Mesothelial cell of epicardium (in vitro differentiated cells): ENCODE measurements at regions not wholly inside any gene's neighbourhood (a gene's known extent, or its start where the extent isn't known, plus 50 kb on each side); places are given as distances from the start of the nearest gene placed in this dataset.

ENCODE experiments used
- DNase-seq, 2 experiments: peaks; one replicate each; pipeline ENCODE4 v3.0.0; 2021; ENCODE audit warnings: low spot score in 2 of 2; ENCODE audit not compliant: unreplicated experiment in 2 of 2
- H3K27ac Mint-ChIP-seq: 2 replicates; pipeline ENCODE4 v1.8.0; 2021; ENCODE audit warnings: mixed read lengths
- H3K27me3 Mint-ChIP-seq: 2 replicates; pipeline ENCODE4 v1.8.0; 2021; ENCODE audit warnings: low read depth, mixed read lengths
- H3K36me3 Mint-ChIP-seq: 2 replicates; pipeline ENCODE4 v1.8.0; 2021; ENCODE audit warnings: mixed read lengths
- H3K4me1 Mint-ChIP-seq: 2 replicates; pipeline ENCODE4 v1.8.0; 2021; ENCODE audit warnings: mixed read lengths
- H3K4me3 Mint-ChIP-seq: 2 replicates; pipeline ENCODE4 v1.8.0; 2021; ENCODE audit warnings: mild to moderate bottlenecking, moderate library complexity, mixed read lengths
- H3K9me3 Mint-ChIP-seq: 2 replicates; pipeline ENCODE4 v1.8.0; 2021; ENCODE audit warnings: mixed read lengths
- TF ChIP-seq, protein P1 (sequence below): fragments of 200-600 bp; sonication (generic); IDR thresholded peaks from one replicate; pipeline ENCODE4 v1.5.0; 2021; ENCODE audit warnings: antibody characterized with exemption; ENCODE audit not compliant: unreplicated experiment

DNA sequence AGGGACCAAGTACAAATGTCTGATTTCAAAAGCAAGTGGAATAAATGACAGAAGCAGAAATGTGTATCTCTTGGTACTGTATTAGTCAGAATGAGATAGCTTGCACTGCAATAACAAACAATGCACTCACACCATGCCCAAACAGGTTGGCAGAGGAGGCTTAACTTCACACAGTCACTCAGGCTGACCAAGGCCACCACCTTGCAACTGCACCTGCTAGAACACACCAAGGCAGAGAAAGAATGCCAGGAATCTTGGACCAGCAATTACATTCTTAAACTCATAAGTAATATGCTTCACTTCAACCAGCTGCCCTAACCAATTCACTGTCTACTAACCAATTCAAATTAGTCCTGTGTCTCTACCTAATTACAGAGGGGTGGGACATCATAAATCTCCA is 378.3 kb downstream of the BCL11B start:
- TF ChIP-seq, protein P1, sequence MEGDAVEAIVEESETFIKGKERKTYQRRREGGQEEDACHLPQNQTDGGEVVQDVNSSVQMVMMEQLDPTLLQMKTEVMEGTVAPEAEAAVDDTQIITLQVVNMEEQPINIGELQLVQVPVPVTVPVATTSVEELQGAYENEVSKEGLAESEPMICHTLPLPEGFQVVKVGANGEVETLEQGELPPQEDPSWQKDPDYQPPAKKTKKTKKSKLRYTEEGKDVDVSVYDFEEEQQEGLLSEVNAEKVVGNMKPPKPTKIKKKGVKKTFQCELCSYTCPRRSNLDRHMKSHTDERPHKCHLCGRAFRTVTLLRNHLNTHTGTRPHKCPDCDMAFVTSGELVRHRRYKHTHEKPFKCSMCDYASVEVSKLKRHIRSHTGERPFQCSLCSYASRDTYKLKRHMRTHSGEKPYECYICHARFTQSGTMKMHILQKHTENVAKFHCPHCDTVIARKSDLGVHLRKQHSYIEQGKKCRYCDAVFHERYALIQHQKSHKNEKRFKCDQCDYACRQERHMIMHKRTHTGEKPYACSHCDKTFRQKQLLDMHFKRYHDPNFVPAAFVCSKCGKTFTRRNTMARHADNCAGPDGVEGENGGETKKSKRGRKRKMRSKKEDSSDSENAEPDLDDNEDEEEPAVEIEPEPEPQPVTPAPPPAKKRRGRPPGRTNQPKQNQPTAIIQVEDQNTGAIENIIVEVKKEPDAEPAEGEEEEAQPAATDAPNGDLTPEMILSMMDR = no peak
- Mint-ChIP-seq H3K27me3 (no peaks in the 10 kb centered on the region), H3K36me3 (no peaks in the 10 kb centered on the region), H3K4me3 (no peak overlapping the region), H3K27ac (no peak overlapping the region), H3K9me3 (peaks cover 8% of the 10 kb centered on the region), H3K4me1 (peaks cover 11% of the 10 kb centered on the region)
- DNase-seq = no peak

DNA sequence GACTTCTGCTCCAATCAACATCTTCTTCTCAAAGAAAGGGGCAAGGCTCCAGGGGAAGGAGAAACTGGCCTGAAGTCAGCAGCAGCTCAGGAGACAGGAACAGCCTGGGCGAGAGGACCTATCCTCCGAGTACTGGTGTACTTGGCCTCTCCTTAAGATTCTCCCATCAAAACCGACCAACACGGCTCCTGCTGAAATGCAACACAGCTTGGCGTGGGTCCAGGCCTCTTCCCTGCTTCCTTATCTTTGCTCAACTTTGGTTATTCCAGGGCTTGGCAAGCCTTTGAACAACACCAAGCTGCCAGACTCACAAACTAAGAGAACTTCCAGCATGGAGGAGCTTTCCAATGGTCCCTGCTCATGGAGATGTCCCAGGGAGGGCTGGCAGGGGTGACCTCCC is 377.4 kb downstream of the BCL11B start:
- Mint-ChIP-seq H3K27ac (no peak overlapping the region), H3K4me3 (no peak overlapping the region), H3K27me3 (no peaks in the 10 kb centered on the region), H3K9me3 (peaks cover 8% of the 10 kb centered on the region), H3K36me3 (no peaks in the 10 kb centered on the region), H3K4me1 (peaks cover 11% of the 10 kb centered on the region)
- TF ChIP-seq, protein P1 = no peak
- DNase-seq = no peak

DNA sequence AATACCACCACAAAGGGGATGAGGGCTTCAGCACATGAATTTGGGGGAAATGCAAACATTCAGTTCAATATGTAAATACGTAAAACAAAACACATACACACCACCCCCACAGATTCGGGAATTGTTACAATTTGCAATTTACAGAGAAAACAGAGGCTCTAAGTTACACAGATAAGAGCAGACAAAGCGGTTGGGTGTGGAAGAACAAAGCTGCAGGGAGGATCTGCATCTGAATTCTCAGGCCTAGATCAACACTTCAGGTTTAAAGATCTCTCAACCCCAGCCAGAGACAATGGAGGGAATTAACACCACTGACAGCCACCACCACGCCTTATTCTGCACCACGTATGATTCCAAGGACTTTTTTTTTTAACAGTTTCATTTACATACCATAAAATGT is 375.5 kb downstream of the BCL11B start:
- DNase-seq = no peak
- Mint-ChIP-seq H3K27ac (no peak overlapping the region), H3K4me1 (peaks cover 5% of the 10 kb centered on the region), H3K36me3 (no peaks in the 10 kb centered on the region), H3K9me3 (peaks cover 8% of the 10 kb centered on the region), H3K27me3 (no peaks in the 10 kb centered on the region), H3K4me3 (no peak overlapping the region)
- TF ChIP-seq, protein P1 = no peak

DNA sequence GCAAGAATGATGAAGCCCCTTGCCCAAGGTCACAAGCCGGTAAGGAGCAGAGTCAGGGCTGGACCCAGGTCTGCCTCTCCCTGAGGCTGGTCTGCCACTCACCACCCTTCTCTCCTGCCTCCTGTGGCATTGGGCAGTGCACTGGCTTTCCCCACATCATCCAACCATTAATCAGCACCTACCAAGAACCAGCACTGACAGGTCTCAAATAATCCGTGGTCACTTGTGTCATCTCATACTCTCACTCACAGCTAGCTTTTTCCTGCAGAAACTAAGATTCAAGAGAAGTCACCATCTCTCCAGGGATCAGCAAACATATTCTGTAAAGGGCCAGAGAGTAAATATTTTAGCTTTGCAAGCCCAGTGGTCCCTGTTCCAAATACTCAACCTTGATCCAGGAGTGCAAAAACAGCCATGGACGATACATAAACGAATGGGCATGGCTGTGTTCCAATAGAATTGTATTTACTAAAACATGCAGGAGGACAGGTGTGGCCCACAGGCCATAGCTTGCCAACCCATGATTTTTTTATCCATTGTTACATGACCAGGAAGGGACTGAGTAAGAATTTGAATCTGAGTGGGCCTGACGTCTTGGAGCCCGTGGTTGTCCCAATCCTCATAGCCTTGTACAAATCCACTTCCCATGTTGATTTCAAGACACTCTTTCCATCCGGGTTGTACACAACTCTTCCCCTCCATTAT is 374.2 kb downstream of the BCL11B start:
- no peak for DNase-seq
- H3K36me3 Mint-ChIP-seq = no peaks in the 10 kb centered on the region
- peaks cover 2% of the 10 kb centered on the region for H3K4me1 Mint-ChIP-seq
- no peak overlapping the region for H3K4me3 Mint-ChIP-seq
- no peaks in the 10 kb centered on the region for H3K27me3 Mint-ChIP-seq
- TF ChIP-seq, protein P1 = no peak
- H3K27ac Mint-ChIP-seq = no peak overlapping the region
- H3K9me3 Mint-ChIP-seq = peaks cover 8% of the 10 kb centered on the region

DNA sequence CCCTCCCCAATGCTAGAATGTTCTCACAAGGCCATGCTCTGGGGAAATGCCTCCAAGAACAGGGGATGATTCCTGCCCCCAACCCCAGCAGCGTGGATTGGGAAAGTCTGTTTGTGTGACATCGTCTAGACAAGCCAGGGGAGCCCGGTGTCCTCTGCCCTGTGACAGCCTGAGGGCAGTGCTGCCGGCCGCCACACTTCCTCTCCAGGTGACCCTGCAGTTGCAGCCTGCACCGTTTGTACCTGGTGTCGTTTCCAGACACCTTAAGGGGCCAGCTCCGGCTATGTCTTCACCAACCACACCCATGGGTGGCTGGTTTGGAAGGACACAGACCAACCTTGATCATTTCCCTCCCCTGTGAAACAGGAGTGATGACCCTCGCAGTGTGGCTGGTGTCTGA is 372.6 kb downstream of the BCL11B start:
- Mint-ChIP-seq H3K36me3 (no peaks in the 10 kb centered on the region), H3K9me3 (peaks cover 8% of the 10 kb centered on the region), H3K4me3 (no peak overlapping the region), H3K4me1 (peaks cover 16% of the 10 kb centered on the region), H3K27me3 (peaks cover 2% of the 10 kb centered on the region), H3K27ac (no peak overlapping the region)
- no peak for DNase-seq
- TF ChIP-seq, protein P1 = no peak
